ENCODE measurements at regions not wholly inside any gene's neighbourhood (a gene's known extent, or its start where the extent isn't known, plus 50 kb on each side); places are given as distances from the start of the nearest gene placed in this dataset.

DNA sequence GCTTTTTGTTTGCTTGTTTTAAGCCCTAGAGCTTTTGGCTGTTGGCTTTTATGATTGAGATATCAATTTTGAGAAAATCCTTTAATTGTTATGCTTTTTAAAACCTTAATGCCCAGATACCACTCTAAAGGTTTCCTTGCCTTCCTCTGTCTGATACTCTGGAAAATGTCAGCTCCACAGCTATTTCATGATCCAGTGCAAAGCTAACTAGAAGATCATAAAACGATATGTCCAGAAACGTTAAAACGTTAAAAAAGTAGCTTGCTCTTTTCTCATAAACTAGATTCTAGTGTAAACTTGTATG is 189.5 kb upstream of the TENT5A start:
- TF ChIP-seq, protein P1, sequence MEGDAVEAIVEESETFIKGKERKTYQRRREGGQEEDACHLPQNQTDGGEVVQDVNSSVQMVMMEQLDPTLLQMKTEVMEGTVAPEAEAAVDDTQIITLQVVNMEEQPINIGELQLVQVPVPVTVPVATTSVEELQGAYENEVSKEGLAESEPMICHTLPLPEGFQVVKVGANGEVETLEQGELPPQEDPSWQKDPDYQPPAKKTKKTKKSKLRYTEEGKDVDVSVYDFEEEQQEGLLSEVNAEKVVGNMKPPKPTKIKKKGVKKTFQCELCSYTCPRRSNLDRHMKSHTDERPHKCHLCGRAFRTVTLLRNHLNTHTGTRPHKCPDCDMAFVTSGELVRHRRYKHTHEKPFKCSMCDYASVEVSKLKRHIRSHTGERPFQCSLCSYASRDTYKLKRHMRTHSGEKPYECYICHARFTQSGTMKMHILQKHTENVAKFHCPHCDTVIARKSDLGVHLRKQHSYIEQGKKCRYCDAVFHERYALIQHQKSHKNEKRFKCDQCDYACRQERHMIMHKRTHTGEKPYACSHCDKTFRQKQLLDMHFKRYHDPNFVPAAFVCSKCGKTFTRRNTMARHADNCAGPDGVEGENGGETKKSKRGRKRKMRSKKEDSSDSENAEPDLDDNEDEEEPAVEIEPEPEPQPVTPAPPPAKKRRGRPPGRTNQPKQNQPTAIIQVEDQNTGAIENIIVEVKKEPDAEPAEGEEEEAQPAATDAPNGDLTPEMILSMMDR (IDR thresholded peaks at IDR 0.05) = no peak
- no peak for TF ChIP-seq POLR2A (IDR thresholded peaks at IDR 0.05)
